ENCODE measurements at regions not wholly inside any gene's neighbourhood (a gene's known extent, or its start where the extent isn't known, plus 50 kb on each side); places are given as distances from the start of the nearest gene placed in this dataset.

- DNase-seq: no peak
Measured at GRCh38 chr20:24817351-24817750, 131.7 kb upstream of the CST7 start.

- DNase-seq: no peak
Measured at GRCh38 chr20:24818056-24818455, 131.0 kb upstream of the CST7 start.

GRCh38 chr20:24819331-24819965, 129.6 kb upstream of the CST7 start:
- no peak for DNase-seq

GRCh38 chr20:24820345-24820744, 128.7 kb upstream of the CST7 start:
- DNase-seq: no peak

GRCh38 chr20:24821391-24821790, 127.7 kb upstream of the CST7 start:
- DNase-seq: no peak

- DNase-seq: no peak
Measured at GRCh38 chr20:24823176-24823784, 125.8 kb upstream of the CST7 start.

- no peak for DNase-seq
Measured at GRCh38 chr20:24823989-24824693, 124.9 kb upstream of the CST7 start.

- DNase-seq: no peak
Measured at GRCh38 chr20:24825591-24825990, 123.5 kb upstream of the CST7 start.

- DNase-seq: no peak
Measured at GRCh38 chr20:24827603-24828295, 121.3 kb upstream of the CST7 start.

- DNase-seq: no peak
Measured at GRCh38 chr20:24828992-24829648, 119.9 kb upstream of the CST7 start.

GRCh38 chr20:24829649-24830370, 119.3 kb upstream of the CST7 start:
- DNase-seq: no peak

- no peak for DNase-seq
Measured at GRCh38 chr20:24830649-24831048, 118.4 kb upstream of the CST7 start.

GRCh38 chr20:24831232-24831631, 117.8 kb upstream of the CST7 start:
- no peak for DNase-seq

GRCh38 chr20:24832518-24832917, 116.6 kb upstream of the CST7 start:
- no peak for DNase-seq

- no peak for DNase-seq
Measured at GRCh38 chr20:24833592-24833991, 115.5 kb upstream of the CST7 start.

- no peak for DNase-seq
Measured at GRCh38 chr20:24834310-24834709, 114.8 kb upstream of the CST7 start.

- DNase-seq: no peak
Measured at GRCh38 chr20:24835195-24835594, 113.9 kb upstream of the CST7 start.

- no peak for DNase-seq
Measured at GRCh38 chr20:24836041-24836533, 113.0 kb upstream of the CST7 start.

- DNase-seq: no peak
Measured at GRCh38 chr20:24836661-24837299, 112.3 kb upstream of the CST7 start.

GRCh38 chr20:24837781-24838450, 111.2 kb upstream of the CST7 start:
- no peak for DNase-seq
